22Rv1 (cell line): ENCODE measurements at regions not wholly inside any gene's neighbourhood (a gene's known extent, or its start where the extent isn't known, plus 50 kb on each side); places are given as distances from the start of the nearest gene placed in this dataset.

ENCODE experiments used
- H3K27ac ChIP-seq: fragments of 450-650 bp; 2 replicates; pipeline ENCODE4 v1.5.1; 2017
- CTCF ChIP-seq: fragments of 450-650 bp; IDR thresholded peaks from 2 replicates; pipeline ENCODE4 v1.5.1; 2017; ENCODE audit warnings: mild to moderate bottlenecking
- ZFX ChIP-seq: fragments of 450-650 bp; IDR thresholded peaks from 2 replicates; pipeline ENCODE4 v1.6.1; 2017; ENCODE audit warnings: antibody characterized with exemption, borderline replicate concordance

GRCh38 chr4:134463771-134464170 lies 262.2 kb upstream of the PABPC4L start:
- TF ChIP-seq ZFX (no peak), CTCF (no peak)
- H3K27ac ChIP-seq: no peak overlapping the region

GRCh38 chr4:134426821-134427220 lies 225.2 kb upstream of the PABPC4L start:
- peak overlapping the region; percentile 46 for H3K27ac ChIP-seq
- TF ChIP-seq CTCF: no peak
- no peak for TF ChIP-seq ZFX

- no peak overlapping the region for H3K27ac ChIP-seq
- TF ChIP-seq ZFX (no peak), CTCF (no peak)
Measured at GRCh38 chr4:134425756-134426155, 224.2 kb upstream of the PABPC4L start.

GRCh38 chr4:134422776-134423175 lies 221.2 kb upstream of the PABPC4L start:
- H3K27ac ChIP-seq: no peak overlapping the region

GRCh38 chr4:134421734-134422133 lies 220.1 kb upstream of the PABPC4L start:
- H3K27ac ChIP-seq: no peak overlapping the region
- TF ChIP-seq ZFX (no peak), CTCF (no peak)

More at GRCh38 chr4:134422776-134423175, 221.2 kb upstream of the PABPC4L start:
- TF ChIP-seq ZFX: no peak
- no peak for TF ChIP-seq CTCF

GRCh38 chr4:134408897-134409296 lies 207.3 kb upstream of the PABPC4L start:
- no peak overlapping the region for H3K27ac ChIP-seq
- TF ChIP-seq CTCF: no peak
- no peak for TF ChIP-seq ZFX

- TF ChIP-seq CTCF: no peak
- TF ChIP-seq ZFX: no peak
- H3K27ac ChIP-seq: no peak overlapping the region
Measured at GRCh38 chr4:134401798-134402197, 200.2 kb upstream of the PABPC4L start.
